ENCODE measurements at regions not wholly inside any gene's neighbourhood (a gene's known extent, or its start where the extent isn't known, plus 50 kb on each side); places are given as distances from the start of the nearest gene placed in this dataset.

- Histone ChIP-seq H3K27me3 (ENCODE audit: insufficient read depth, low read length) (peaks cover 78% of the 10 kb centered on the region), H3K27ac (ENCODE audit: low read length) (no peak overlapping the region), H3K36me3 (ENCODE audit: insufficient read depth, low read depth, low read length) (no peaks in the 10 kb centered on the region), H3K9ac (ENCODE audit: low read depth, low read length) (peak overlapping the region; percentile 64; the same call in 1 of the 2 replicates), H3K4me1 (ENCODE audit: insufficient read depth, low read length) (peaks cover 14% of the 10 kb centered on the region), H3K4me3 (ENCODE audit: low read length) (peak overlapping the region; percentile 74), H3K9me3 (ENCODE audit: insufficient read depth, low read depth, low read length) (no peaks in the 10 kb centered on the region)
Observed at GRCh38 chr14:73787486-73788316, 63.9 kb upstream of the PTGR2 start.

- Histone ChIP-seq H3K4me1 (ENCODE audit: insufficient read depth, low read length) (peaks cover 14% of the 10 kb centered on the region), H3K36me3 (ENCODE audit: insufficient read depth, low read depth, low read length) (no peaks in the 10 kb centered on the region), H3K9me3 (ENCODE audit: insufficient read depth, low read depth, low read length) (no peaks in the 10 kb centered on the region), H3K27me3 (ENCODE audit: insufficient read depth, low read length) (peaks cover 81% of the 10 kb centered on the region), H3K4me3 (ENCODE audit: low read length) (peak overlapping the region; percentile 83), H3K27ac (ENCODE audit: low read length) (no peak overlapping the region), H3K9ac (ENCODE audit: low read depth, low read length) (peak overlapping the region; percentile 64; the same call in 1 of the 2 replicates)
Observed at GRCh38 chr14:73786636-73787485, 64.8 kb upstream of the PTGR2 start.

GRCh38 chr14:73785834-73786635 lies 65.6 kb upstream of the PTGR2 start:
- Histone ChIP-seq H3K4me1 (ENCODE audit: insufficient read depth, low read length) (peaks cover 14% of the 10 kb centered on the region), H3K27me3 (ENCODE audit: insufficient read depth, low read length) (peaks cover 88% of the 10 kb centered on the region), H3K9me3 (ENCODE audit: insufficient read depth, low read depth, low read length) (no peaks in the 10 kb centered on the region), H3K36me3 (ENCODE audit: insufficient read depth, low read depth, low read length) (no peaks in the 10 kb centered on the region), H3K9ac (ENCODE audit: low read depth, low read length) (peak overlapping the region; percentile 60; the same call in 1 of the 2 replicates), H3K27ac (ENCODE audit: low read length) (no peak overlapping the region), H3K4me3 (ENCODE audit: low read length) (peak overlapping the region; percentile 83)

- Histone ChIP-seq H3K36me3 (ENCODE audit: insufficient read depth, low read depth, low read length) (no peaks in the 10 kb centered on the region), H3K9me3 (ENCODE audit: insufficient read depth, low read depth, low read length) (no peaks in the 10 kb centered on the region), H3K27me3 (ENCODE audit: insufficient read depth, low read length) (peaks cover 92% of the 10 kb centered on the region), H3K4me1 (ENCODE audit: insufficient read depth, low read length) (peaks cover 14% of the 10 kb centered on the region), H3K9ac (ENCODE audit: low read depth, low read length) (peak overlapping the region; percentile 60; the same call in 1 of the 2 replicates), H3K27ac (ENCODE audit: low read length) (no peak overlapping the region), H3K4me3 (ENCODE audit: low read length) (peak overlapping the region; percentile 83)
Observed at GRCh38 chr14:73785336-73785833, 66.2 kb upstream of the PTGR2 start.

- Histone ChIP-seq H3K36me3 (ENCODE audit: insufficient read depth, low read depth, low read length) (no peaks in the 10 kb centered on the region), H3K4me3 (ENCODE audit: low read length) (peak overlapping the region; percentile 83; the same call in 1 of the 2 replicates), H3K9me3 (ENCODE audit: insufficient read depth, low read depth, low read length) (no peaks in the 10 kb centered on the region), H3K27ac (ENCODE audit: low read length) (no peak overlapping the region), H3K9ac (ENCODE audit: low read depth, low read length) (no peak overlapping the region), H3K27me3 (ENCODE audit: insufficient read depth, low read length) (peaks cover 91% of the 10 kb centered on the region), H3K4me1 (ENCODE audit: insufficient read depth, low read length) (peaks cover 14% of the 10 kb centered on the region)
Observed at GRCh38 chr14:73784988-73785313, 66.7 kb upstream of the PTGR2 start.

GRCh38 chr14:73784181-73784987 lies 67.2 kb upstream of the PTGR2 start:
- H3K27ac ChIP-seq (ENCODE audit: low read length), result no peak overlapping the region
- H3K9me3 ChIP-seq (ENCODE audit: insufficient read depth, low read depth, low read length), result no peaks in the 10 kb centered on the region
- H3K36me3 ChIP-seq (ENCODE audit: insufficient read depth, low read depth, low read length), result no peaks in the 10 kb centered on the region
- H3K4me1 ChIP-seq (ENCODE audit: insufficient read depth, low read length), result peaks cover 14% of the 10 kb centered on the region
- H3K4me3 ChIP-seq (ENCODE audit: low read length), result no peak overlapping the region
- peaks cover 85% of the 10 kb centered on the region for H3K27me3 ChIP-seq (ENCODE audit: insufficient read depth, low read length)
- no peak overlapping the region for H3K9ac ChIP-seq (ENCODE audit: low read depth, low read length)

- peaks cover 14% of the 10 kb centered on the region for H3K4me1 ChIP-seq (ENCODE audit: insufficient read depth, low read length)
- H3K27me3 ChIP-seq (ENCODE audit: insufficient read depth, low read length), result peaks cover 73% of the 10 kb centered on the region
- H3K36me3 ChIP-seq (ENCODE audit: insufficient read depth, low read depth, low read length), result no peaks in the 10 kb centered on the region
- H3K4me3 ChIP-seq (ENCODE audit: low read length), result no peak overlapping the region
- no peak overlapping the region for H3K9ac ChIP-seq (ENCODE audit: low read depth, low read length)
- no peaks in the 10 kb centered on the region for H3K9me3 ChIP-seq (ENCODE audit: insufficient read depth, low read depth, low read length)
- H3K27ac ChIP-seq (ENCODE audit: low read length), result no peak overlapping the region
Observed at GRCh38 chr14:73783107-73783727, 68.4 kb upstream of the PTGR2 start.

- Histone ChIP-seq H3K27me3 (ENCODE audit: insufficient read depth, low read length) (peaks cover 67% of the 10 kb centered on the region), H3K4me3 (ENCODE audit: low read length) (no peak overlapping the region), H3K36me3 (ENCODE audit: insufficient read depth, low read depth, low read length) (no peaks in the 10 kb centered on the region), H3K4me1 (ENCODE audit: insufficient read depth, low read length) (peaks cover 11% of the 10 kb centered on the region), H3K9me3 (ENCODE audit: insufficient read depth, low read depth, low read length) (no peaks in the 10 kb centered on the region), H3K27ac (ENCODE audit: low read length) (no peak overlapping the region), H3K9ac (ENCODE audit: low read depth, low read length) (no peak overlapping the region)
Observed at GRCh38 chr14:73782623-73783022, 68.4 kb upstream of the PNMA1 start.

- H3K9ac ChIP-seq (ENCODE audit: low read depth, low read length), result no peak overlapping the region
- no peaks in the 10 kb centered on the region for H3K9me3 ChIP-seq (ENCODE audit: insufficient read depth, low read depth, low read length)
- peaks cover 11% of the 10 kb centered on the region for H3K4me1 ChIP-seq (ENCODE audit: insufficient read depth, low read length)
- no peak overlapping the region for H3K4me3 ChIP-seq (ENCODE audit: low read length)
- no peak overlapping the region for H3K27ac ChIP-seq (ENCODE audit: low read length)
- no peaks in the 10 kb centered on the region for H3K36me3 ChIP-seq (ENCODE audit: insufficient read depth, low read depth, low read length)
- peaks cover 56% of the 10 kb centered on the region for H3K27me3 ChIP-seq (ENCODE audit: insufficient read depth, low read length)
Observed at GRCh38 chr14:73780896-73781295, 66.7 kb upstream of the PNMA1 start.

GRCh38 chr14:73780391-73780790 lies 66.2 kb upstream of the PNMA1 start:
- peaks cover 7% of the 10 kb centered on the region for H3K4me1 ChIP-seq (ENCODE audit: insufficient read depth, low read length)
- H3K9me3 ChIP-seq (ENCODE audit: insufficient read depth, low read depth, low read length), result no peaks in the 10 kb centered on the region
- no peak overlapping the region for H3K9ac ChIP-seq (ENCODE audit: low read depth, low read length)
- no peaks in the 10 kb centered on the region for H3K36me3 ChIP-seq (ENCODE audit: insufficient read depth, low read depth, low read length)
- no peak overlapping the region for H3K27ac ChIP-seq (ENCODE audit: low read length)
- H3K27me3 ChIP-seq (ENCODE audit: insufficient read depth, low read length), result peaks cover 51% of the 10 kb centered on the region
- H3K4me3 ChIP-seq (ENCODE audit: low read length), result no peak overlapping the region
